Neural progenitor cell (in vitro differentiated cells): ENCODE measurements at regions not wholly inside any gene's neighbourhood (a gene's known extent, or its start where the extent isn't known, plus 50 kb on each side); places are given as distances from the start of the nearest gene placed in this dataset.

ENCODE experiments used
- EZH2phosphoT487 ChIP-seq: fragments of 200-600 bp; sonication (generic); IDR thresholded peaks from 2 replicates; pipeline ENCODE4 v1.6.1; 2017; ENCODE audit warnings: antibody characterized with exemption
- TF ChIP-seq, protein P1 (sequence below): fragments of 200-600 bp; sonication (generic); IDR thresholded peaks from 2 replicates; pipeline ENCODE4 v1.5.1; 2017; ENCODE audit warnings: antibody characterized with exemption, mild to moderate bottlenecking

DNA sequence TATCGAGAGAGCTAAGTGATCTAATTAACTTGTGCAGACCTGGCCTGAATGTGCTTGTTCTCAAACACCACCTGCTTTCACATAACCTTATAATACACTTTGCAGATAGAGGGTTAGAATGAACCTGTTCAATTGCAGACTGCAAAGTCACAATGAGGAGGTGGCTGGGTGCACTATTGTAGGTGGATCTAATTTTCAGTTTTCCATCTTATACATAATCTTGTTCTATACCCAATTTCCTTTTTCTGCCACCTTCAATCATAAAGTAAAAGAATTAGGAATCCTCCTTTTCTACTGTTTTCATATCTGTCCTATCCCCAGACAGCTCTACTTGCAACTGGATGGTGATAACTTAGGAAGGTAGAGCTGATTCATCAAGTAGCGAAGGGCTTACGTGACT lies 68.8 kb upstream of the APC start:
- TF ChIP-seq, protein P1, sequence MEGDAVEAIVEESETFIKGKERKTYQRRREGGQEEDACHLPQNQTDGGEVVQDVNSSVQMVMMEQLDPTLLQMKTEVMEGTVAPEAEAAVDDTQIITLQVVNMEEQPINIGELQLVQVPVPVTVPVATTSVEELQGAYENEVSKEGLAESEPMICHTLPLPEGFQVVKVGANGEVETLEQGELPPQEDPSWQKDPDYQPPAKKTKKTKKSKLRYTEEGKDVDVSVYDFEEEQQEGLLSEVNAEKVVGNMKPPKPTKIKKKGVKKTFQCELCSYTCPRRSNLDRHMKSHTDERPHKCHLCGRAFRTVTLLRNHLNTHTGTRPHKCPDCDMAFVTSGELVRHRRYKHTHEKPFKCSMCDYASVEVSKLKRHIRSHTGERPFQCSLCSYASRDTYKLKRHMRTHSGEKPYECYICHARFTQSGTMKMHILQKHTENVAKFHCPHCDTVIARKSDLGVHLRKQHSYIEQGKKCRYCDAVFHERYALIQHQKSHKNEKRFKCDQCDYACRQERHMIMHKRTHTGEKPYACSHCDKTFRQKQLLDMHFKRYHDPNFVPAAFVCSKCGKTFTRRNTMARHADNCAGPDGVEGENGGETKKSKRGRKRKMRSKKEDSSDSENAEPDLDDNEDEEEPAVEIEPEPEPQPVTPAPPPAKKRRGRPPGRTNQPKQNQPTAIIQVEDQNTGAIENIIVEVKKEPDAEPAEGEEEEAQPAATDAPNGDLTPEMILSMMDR = no peak
- TF ChIP-seq EZH2phosphoT487 = no peak
